GM12892 (cell line): ENCODE measurements at regions not wholly inside any gene's neighbourhood (a gene's known extent, or its start where the extent isn't known, plus 50 kb on each side); places are given as distances from the start of the nearest gene placed in this dataset.
"Not testable (repeated sequence)": the region's sequence is repeated elsewhere in the genome, so short reads cannot be mapped to it uniquely, and the experiment has no call there.

Experiments
- DNase-seq: peaks from one replicate; pipeline ENCODE4 v3.0.0; 2011; ENCODE audit not compliant: insufficient read length
- FAIRE-seq: peaks from 2 replicates; lab custom pipeline; 2011; peaks lifted over from hg19 to GRCh38; lab: Jason Lieb, UNC
- POLR2A ChIP-seq: IDR thresholded peaks from 2 replicates; pipeline ENCODE4 v1.6.1; 2011; ENCODE audit warnings: low read depth, low read length, control low read depth
- POLR2AphosphoS5 ChIP-seq: IDR thresholded peaks from 2 replicates; pipeline ENCODE4 v1.6.1; 2011; ENCODE audit warnings: low read depth, low read length, control low read depth
- TAF1 ChIP-seq: IDR thresholded peaks from 2 replicates; pipeline ENCODE4 v1.6.1; 2011; ENCODE audit warnings: low read depth, mild to moderate bottlenecking, control low read depth, low read length, borderline replicate concordance

GRCh38 chr16:85526185-85526974, 86.7 kb upstream of the GSE1 start:
- no peak for DNase-seq
- no peak for FAIRE-seq
- no peak for TF ChIP-seq POLR2A
- no peak for TF ChIP-seq TAF1
- TF ChIP-seq POLR2AphosphoS5, result no peak

GRCh38 chr16:85527042-85527766, 85.9 kb upstream of the GSE1 start:
- TF ChIP-seq POLR2A (no peak), TAF1 (no peak), POLR2AphosphoS5 (no peak)
- FAIRE-seq, result no peak

DNA sequence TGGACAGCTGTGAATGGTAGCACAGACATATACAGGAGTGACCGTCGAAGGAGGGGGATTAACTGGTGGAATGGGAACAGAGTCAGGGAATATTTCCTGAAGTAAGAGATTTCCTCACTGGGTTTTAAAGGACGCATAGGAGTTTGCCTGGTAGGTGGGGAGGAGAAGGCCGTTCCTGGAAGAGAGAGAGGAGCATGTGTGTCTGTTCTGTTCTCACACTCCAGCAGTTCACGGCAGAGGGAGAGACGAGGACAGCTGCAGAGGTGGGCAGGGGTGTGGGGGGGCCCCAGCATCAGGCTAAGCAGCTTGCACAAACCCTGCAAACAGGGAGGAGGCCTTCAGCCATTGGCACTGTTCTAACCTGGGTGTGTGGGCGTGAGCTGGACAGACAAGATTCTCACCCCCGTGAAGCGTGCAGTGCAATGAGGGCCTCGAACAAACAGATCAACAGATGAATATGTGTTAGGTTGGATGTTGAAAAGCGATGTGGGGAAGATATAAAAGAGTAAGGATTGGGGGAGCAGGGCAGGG, 85.3 kb upstream of the GSE1 start:
- FAIRE-seq, result no peak
- TF ChIP-seq POLR2AphosphoS5, result no peak
- TF ChIP-seq POLR2A, result no peak
- TF ChIP-seq TAF1, result no peak

More at GRCh38 chr16:85527042-85527766, 85.9 kb upstream of the GSE1 start:
- DNase-seq, result no peak

DNA sequence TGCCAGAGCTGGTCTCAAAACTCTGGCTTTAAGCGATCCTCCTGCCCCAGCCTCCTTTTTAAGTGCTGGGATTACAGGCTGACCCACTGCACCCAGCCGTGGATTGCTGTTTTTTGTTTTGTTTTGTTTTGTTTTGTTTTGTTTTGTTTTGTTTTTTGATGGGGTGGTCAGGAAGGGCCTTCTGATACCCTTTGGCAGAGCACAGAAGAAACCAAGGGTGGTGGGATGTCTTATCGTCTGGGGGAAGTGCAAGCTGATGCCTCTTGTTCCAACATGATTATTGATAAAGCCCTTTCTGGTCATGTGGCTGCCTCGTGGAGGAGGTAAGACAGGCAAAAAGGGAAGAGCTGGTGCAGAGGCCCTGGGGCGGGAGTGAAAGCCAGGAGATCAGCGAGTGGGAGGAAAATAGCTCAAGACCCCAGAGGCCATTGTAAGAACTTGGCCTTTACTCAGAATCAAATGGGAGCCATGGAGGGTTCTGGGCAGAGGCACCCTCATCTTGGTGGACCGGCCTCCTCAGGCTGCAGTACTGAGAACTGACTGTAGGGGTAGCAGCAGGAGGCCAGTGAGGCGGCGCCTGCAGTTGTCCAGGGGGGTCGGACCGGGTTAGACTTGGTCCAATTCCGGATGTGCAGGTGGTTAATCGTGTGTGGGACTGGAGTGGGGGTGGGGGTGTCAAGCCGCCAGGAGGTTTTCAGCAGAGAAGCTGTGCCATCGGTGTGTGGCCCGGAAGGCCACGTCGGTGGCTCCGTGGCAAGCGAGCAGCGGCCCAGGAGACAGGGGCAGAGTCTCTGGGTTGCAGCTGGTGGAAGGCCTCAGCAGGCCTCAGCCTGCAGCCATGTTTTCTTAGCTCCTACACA, 84.4 kb upstream of the GSE1 start:
- no peak for FAIRE-seq
- no peak for TF ChIP-seq POLR2AphosphoS5
- TF ChIP-seq TAF1, result no peak
- no peak for TF ChIP-seq POLR2A
- no peak for DNase-seq

More for the DNA sequence above, 85.3 kb upstream of the GSE1 start:
- no peak for DNase-seq

- no peak for TF ChIP-seq POLR2AphosphoS5
- no peak for TF ChIP-seq POLR2A
- no peak for TF ChIP-seq TAF1
- DNase-seq (no peak), FAIRE-seq (no peak)
Observed at GRCh38 chr16:85529489-85530369, 83.4 kb upstream of the GSE1 start.

DNA sequence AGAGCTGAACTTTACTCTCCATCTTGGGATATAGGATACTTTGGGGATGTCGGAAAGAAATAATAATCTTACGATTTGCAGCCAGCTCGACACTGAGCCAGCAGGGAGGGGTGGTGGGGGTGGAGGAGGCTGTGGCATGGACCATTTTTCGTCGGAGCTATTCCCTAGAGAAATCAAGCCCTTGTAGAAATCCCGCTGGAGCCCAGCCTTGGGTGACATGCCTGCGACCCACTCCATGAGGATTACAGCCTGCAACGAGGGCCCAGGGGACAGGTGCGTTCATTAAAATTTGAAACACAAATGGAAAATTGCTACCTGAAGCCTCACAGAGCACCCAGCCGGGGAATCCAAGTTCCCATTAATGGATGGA, 82.8 kb upstream of the GSE1 start:
- TF ChIP-seq POLR2AphosphoS5, result no peak
- no peak for FAIRE-seq
- no peak for DNase-seq

GRCh38 chr16:85531516-85531915, 81.6 kb upstream of the GSE1 start:
- TF ChIP-seq TAF1, result no peak
- TF ChIP-seq POLR2AphosphoS5, result no peak
- no peak for TF ChIP-seq POLR2A
- DNase-seq (no peak), FAIRE-seq (no peak)

DNA sequence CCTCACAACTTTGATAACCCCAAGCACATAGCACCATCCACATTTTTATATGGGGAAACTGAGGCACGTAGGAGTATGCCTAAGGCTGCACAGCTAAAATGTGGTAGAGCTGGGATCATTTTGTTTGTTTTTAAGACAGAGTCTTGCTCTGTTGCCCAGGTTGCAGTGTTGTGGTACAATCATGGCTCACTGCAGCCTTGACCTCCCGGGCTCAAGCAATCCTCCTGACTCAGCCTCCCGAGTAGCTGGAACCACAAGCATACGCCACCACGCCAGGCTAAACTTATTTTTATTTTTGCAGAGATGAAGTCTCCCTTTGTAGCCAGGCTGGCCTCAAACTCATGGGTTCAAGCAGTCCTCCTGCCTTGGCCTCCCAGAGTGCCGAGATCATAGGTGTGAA, 81.0 kb upstream of the GSE1 start:
- no peak for DNase-seq
- TF ChIP-seq POLR2A, result no peak
- TF ChIP-seq POLR2AphosphoS5, result no peak
- TF ChIP-seq TAF1, result no peak
- FAIRE-seq, result no peak

DNA sequence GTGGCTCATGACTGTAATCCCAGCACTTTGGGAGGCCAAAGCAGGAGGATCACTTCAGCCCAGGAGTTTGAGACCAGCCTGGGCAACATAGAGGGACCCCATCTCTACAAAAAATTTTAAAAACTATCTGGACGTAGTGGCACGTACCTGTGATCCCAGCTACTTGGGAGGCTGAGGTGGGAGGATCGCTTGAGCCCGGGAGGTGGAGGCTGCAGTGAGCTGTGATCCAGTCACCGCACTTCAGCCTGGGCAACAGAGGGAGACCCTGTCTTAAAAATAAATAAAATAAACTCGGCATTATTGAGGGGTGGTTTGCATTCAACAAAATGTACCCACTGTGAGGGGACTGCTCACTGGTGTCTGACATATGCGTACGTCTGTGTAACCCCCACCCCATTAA, 79.5 kb upstream of the GSE1 start:
- not testable (repeated sequence) for FAIRE-seq, DNase-seq

- no peak for TF ChIP-seq POLR2AphosphoS5
- no peak for TF ChIP-seq POLR2A
- no peak for TF ChIP-seq TAF1
- FAIRE-seq, result no peak
- no peak for DNase-seq
Observed at GRCh38 chr16:85534536-85535351, 78.4 kb upstream of the GSE1 start.
